Activated CD4-positive, alpha-beta T cell treated with anti-CD3 and anti-CD28 coated beads, Interleukin-10, Interleukin-2, amounts not matched to agents 100 ng/mL and 50 ng/mL, durations not matched to agents 16 hours and 8 hours (primary cell): ENCODE measurements at regions not wholly inside any gene's neighbourhood (a gene's known extent, or its start where the extent isn't known, plus 50 kb on each side); places are given as distances from the start of the nearest gene placed in this dataset.
A peak's percentile ranks its signal among the peaks of the same experiment; 100 is the strongest.

Experiments
- DNase-seq: peaks from one replicate; pipeline ENCODE4 v3.0.0-alpha.2; 2020

DNA sequence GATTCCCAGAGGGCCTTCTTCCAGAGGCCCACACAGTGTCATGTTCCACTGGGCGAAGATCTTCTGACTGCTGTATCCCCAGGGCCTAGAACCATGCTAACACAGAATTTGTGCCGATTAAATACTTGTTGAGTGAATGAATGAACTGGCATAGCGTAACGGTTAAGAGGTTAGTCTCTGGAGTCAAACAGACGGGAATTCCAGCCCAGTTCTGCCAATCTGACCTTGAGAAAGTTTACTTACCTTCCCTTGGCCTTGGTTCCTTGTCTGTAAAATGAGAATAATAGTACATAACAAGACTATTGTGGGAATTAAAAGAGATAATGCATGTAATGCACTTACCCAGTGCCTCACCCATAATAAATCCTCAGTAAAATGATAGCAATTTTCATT, 58.3 kb upstream of the PLAC1 start:
- DNase-seq: no peak

DNA sequence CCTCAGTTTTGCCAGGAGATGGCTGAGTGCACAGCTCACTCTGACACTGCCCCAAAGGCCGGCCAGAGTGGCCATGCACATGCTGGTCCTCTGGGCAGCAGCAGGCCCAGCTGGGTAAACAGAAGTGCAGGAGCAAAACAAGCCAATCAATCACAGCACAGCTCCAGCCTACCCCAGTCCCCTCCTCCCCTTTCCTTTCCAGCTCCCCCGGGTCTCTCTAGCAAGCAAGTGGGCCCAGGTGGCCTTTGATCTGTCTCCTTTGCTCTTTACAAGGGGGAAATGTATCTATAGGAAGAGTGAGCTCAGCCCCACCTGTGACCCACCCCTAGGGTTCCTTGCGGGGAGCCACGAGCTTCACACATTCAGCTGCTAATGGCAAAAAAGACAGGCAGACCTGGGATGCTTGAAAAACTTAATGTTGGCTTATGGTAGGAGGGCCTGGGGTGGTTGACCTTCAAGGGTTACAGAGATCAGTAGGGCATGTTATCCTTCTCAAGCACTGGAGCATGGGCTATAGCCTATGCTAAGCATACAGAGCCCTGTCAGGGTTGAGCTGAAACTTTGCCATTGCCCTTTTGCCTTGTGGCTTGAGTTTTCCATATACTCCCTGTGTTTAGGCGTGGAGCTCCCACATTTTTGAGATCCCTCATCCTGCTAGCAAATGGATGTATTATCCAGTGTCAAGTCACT, 57.8 kb upstream of the PLAC1 start:
- no peak for DNase-seq

DNA sequence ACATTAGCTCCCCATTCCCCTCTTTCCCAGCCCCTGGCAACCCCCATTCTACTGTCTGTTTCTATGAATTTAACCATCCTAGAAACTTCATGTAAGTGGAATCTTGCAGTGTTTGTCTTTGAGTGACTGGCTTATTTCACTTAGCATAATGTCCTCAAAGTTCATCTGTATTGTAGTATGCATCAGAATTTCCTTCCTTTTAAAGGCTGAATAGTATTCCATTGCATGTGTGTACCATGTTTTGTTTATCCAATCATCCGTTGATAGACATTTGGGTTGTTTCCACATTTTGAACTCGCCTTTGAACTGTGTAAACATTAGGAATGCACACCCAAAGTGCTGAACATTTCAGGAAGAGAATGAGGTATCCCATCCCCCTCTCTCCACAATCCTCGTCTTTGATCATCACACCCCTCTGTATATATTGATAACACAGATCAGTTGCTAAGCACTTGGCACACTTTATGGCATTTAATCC, 56.4 kb upstream of the PLAC1 start:
- no peak for DNase-seq

DNA sequence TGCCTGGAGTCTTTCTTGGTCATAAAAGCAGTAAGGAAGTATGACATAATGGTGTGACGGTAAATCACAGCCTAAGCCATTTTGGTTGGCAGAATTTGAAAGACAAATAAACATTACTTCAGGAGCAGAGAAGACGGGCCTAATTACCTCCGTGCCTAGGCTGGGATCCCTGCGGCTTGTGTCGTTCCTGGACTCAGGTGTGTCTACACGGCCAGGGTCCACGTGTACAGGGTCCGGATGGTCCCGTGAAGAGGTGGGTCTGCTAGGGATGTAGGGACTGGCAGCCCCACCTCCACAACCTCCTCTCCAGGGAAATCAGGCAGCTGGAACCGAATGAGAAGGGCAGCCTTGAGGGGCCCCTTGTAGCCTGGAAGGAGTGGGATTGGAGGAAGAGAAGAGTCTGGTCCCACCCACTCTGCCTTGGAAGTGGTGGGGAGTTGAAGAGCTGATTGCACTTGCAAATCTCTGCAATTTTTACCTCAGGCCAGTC, 55.4 kb upstream of the PLAC1 start:
- DNase-seq: no peak

DNA sequence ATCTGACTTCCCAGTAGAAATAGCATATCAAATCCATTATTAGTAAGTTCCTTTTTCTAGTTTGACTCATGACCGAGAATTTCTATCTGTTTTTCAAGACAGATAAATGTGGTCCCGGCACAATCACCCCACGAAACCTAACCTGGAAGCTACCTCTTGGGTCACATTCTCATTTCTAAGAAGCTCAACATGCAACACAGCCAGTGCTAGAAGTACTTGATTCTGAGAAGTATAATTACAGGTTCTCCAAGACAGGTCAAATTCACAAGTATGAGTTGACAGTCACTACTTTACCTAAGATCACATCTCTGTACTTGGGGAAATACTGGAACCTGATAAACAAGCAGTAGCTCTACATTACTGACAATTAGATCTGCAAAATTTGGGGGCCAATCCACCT, 54.0 kb upstream of the PLAC1 start:
- DNase-seq: peak; percentile 22

DNA sequence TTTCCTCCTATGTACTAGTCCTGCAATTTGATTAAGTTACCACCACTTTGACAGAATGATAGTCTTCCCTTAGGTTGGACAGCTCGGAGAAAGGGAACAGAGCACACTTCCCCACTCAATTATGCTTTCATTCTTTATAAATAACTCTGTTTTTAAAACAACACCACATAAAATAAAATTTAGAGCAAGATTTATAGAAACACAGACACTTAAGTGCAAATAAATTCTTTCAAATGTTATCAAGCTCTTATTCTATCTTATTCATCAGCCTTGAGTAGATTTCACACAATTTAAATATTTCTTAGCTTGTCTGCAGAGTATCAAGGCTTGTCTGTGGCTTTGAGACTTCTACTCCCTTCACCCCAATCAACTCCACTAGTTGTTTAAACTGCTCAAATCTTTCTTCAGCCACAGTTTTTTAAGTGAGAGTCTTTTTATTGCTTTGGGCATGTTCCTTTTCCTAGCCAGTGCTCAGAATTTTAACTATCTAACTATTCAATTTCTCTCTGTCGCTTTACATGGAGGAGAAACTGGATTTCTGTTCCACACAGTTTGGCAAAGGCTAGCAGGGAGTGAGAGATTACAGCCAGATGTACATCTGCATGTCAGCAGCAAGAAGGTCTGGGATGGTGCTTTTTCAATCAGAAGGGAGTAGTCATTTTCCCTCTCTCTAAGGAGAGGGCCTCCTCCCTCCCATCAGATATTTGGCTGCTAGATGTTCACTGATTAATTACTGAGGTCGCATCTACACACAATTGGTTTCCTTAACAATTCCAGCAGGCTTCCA, 53.1 kb upstream of the PLAC1 start:
- DNase-seq: no peak
